Cardiac fibroblast (primary cell): ENCODE measurements at regions not wholly inside any gene's neighbourhood (a gene's known extent, or its start where the extent isn't known, plus 50 kb on each side); places are given as distances from the start of the nearest gene placed in this dataset.

ENCODE experiments used
- DNase-seq, 2 donors: peaks; one replicate each; pipeline versions ENCODE4 v3.0.0 to v3.0.0-alpha.2; 2010; ENCODE audit warnings: low read depth in 2 of 2
- H3K4me3 ChIP-seq, 2 donors: replicated peaks in 1 of 2; 1 replicate in 1 of 2; 2 replicates in 1 of 2; pipeline ENCODE4 v1.5.1; 2011; ENCODE audit warnings: low read depth in 2 of 2, low read length in 2 of 2, mild to moderate bottlenecking in 2 of 2, moderate library complexity in 1 of 2
- CTCF ChIP-seq: IDR thresholded peaks from one replicate; pipeline ENCODE4 v1.5.1; 2011; ENCODE audit warnings: low read depth, mild to moderate bottlenecking, low read length, inconsistent platforms

GRCh38 chr5:85716344-85717202 lies 901.2 kb upstream of the COX7C start:
- no peak for DNase-seq
- no peak overlapping the region for H3K4me3 ChIP-seq
- TF ChIP-seq CTCF: no peak

GRCh38 chr5:85717203-85717563 lies 900.6 kb upstream of the COX7C start:
- DNase-seq: no peak
- H3K4me3 ChIP-seq: no peak overlapping the region
- TF ChIP-seq CTCF: no peak

- no peak overlapping the region for H3K4me3 ChIP-seq
- TF ChIP-seq CTCF: no peak
- no peak for DNase-seq
Observed at GRCh38 chr5:85732185-85732584, 885.6 kb upstream of the COX7C start.

GRCh38 chr5:85741972-85742371 lies 875.8 kb upstream of the COX7C start:
- DNase-seq: no peak
- H3K4me3 ChIP-seq: no peak overlapping the region
- no peak for TF ChIP-seq CTCF

- no peak overlapping the region for H3K4me3 ChIP-seq
- DNase-seq: no peak
- no peak for TF ChIP-seq CTCF
Observed at GRCh38 chr5:85760519-85760918, 857.2 kb upstream of the COX7C start.

GRCh38 chr5:85769347-85769746 lies 848.4 kb upstream of the COX7C start:
- no peak for DNase-seq
- H3K4me3 ChIP-seq: no peak overlapping the region
- no peak for TF ChIP-seq CTCF

- no peak for TF ChIP-seq CTCF
- DNase-seq: no peak
- no peak overlapping the region for H3K4me3 ChIP-seq
Observed at GRCh38 chr5:85784746-85785145, 833.0 kb upstream of the COX7C start.
